ENCODE measurements at regions not wholly inside any gene's neighbourhood (a gene's known extent, or its start where the extent isn't known, plus 50 kb on each side); places are given as distances from the start of the nearest gene placed in this dataset.

DNA sequence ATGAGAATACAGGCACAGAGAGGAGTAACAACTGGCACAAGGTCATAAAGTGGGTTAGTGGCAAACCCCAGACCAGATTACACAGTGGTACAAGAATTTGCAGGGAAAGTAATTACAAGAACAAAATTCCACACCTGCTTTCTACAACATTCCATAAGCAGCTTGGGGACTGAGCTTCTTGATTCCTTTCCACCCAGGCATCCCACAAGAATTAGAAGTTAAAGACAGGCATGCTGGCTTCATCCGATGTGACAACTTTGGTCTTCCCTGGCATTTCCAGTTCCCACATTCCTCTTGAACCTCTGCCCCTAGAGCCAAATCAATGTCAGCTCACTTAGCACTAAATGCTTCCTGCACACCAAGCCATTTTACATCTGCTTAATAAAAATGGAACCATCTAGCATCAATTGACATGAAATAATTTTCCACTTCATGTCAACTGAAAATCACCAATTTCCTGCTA is 435.8 kb upstream of the PAPPA start:
- TF ChIP-seq, protein P1, sequence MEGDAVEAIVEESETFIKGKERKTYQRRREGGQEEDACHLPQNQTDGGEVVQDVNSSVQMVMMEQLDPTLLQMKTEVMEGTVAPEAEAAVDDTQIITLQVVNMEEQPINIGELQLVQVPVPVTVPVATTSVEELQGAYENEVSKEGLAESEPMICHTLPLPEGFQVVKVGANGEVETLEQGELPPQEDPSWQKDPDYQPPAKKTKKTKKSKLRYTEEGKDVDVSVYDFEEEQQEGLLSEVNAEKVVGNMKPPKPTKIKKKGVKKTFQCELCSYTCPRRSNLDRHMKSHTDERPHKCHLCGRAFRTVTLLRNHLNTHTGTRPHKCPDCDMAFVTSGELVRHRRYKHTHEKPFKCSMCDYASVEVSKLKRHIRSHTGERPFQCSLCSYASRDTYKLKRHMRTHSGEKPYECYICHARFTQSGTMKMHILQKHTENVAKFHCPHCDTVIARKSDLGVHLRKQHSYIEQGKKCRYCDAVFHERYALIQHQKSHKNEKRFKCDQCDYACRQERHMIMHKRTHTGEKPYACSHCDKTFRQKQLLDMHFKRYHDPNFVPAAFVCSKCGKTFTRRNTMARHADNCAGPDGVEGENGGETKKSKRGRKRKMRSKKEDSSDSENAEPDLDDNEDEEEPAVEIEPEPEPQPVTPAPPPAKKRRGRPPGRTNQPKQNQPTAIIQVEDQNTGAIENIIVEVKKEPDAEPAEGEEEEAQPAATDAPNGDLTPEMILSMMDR (IDR thresholded peaks at IDR 0.05) = no peak
- no peaks in the 10 kb centered on the region for H3K9me3 ChIP-seq
- H3K27ac ChIP-seq = no peak overlapping the region
- H3K27me3 ChIP-seq (replicated peaks; ENCODE audit: insufficient read depth) = no peaks in the 10 kb centered on the region
- ATAC-seq (ENCODE audit: insufficient number of reproducible peaks, low FRiP score, low read depth) (no peak), DNase-seq (ENCODE audit: low spot score) (no peak)
- no peak overlapping the region for H3K4me3 ChIP-seq
- no peaks in the 10 kb centered on the region for H3K36me3 ChIP-seq
- no peaks in the 10 kb centered on the region for H3K4me1 ChIP-seq (ENCODE audit: control insufficient read depth in 1 of 2, low read depth in 2 of 2)

DNA sequence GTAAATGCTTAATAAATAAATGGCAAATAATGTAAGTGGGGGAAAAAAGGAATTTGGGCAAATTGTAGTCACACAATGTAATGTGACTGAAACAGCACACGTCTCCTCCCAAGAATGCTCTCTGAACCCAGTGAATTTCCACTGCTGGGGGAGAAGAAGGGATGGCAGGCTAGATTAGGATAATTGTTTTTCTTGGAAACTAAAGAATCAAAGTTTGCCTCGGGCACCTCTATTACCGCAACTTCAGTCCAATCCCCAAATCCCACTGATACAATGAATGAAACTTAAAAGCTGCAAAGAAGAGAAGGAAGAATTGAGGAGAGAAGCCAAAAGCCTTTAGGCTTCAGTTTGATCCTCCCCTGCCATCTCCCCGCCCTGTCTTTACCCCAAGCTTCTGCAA is 423.2 kb upstream of the PAPPA start:
- Histone ChIP-seq H3K9me3 (peaks cover 7% of the 10 kb centered on the region), H3K4me3 (no peak overlapping the region), H3K27ac (no peak overlapping the region), H3K27me3 (replicated peaks; ENCODE audit: insufficient read depth) (no peaks in the 10 kb centered on the region), H3K4me1 (ENCODE audit: control insufficient read depth in 1 of 2, low read depth in 2 of 2) (no peaks in the 10 kb centered on the region), H3K36me3 (no peaks in the 10 kb centered on the region)
- ATAC-seq (ENCODE audit: insufficient number of reproducible peaks, low FRiP score, low read depth) (no peak), DNase-seq (ENCODE audit: low spot score) (no peak)
- TF ChIP-seq, protein P1 (IDR thresholded peaks at IDR 0.05) = no peak

DNA sequence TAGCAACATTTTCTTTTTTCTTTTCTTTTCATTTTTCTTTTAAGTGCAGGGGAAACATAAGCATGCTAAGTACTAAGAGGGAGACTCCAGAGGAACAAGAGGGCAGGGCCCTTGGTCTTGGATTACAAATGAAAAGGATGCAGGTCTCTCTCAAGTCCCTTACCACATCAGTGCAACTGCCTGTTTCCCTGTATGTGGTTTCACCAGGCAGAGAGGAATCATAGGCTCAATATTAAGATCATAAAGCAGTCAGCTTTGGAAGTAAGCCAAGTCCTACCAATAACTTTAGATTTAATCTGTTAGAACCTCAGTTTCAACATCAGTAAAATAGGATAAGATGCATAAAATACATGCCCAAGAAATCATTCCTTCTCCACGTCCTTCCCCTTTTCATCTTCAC is 422.7 kb upstream of the PAPPA start:
- Histone ChIP-seq H3K27me3 (replicated peaks; ENCODE audit: insufficient read depth) (no peaks in the 10 kb centered on the region), H3K4me1 (ENCODE audit: control insufficient read depth in 1 of 2, low read depth in 2 of 2) (no peaks in the 10 kb centered on the region), H3K9me3 (peaks cover 7% of the 10 kb centered on the region), H3K36me3 (no peaks in the 10 kb centered on the region), H3K4me3 (no peak overlapping the region), H3K27ac (no peak overlapping the region)
- TF ChIP-seq, protein P1 (IDR thresholded peaks at IDR 0.05) = no peak
- DNase-seq (ENCODE audit: low spot score) = no peak
- no peak for ATAC-seq (ENCODE audit: insufficient number of reproducible peaks, low FRiP score, low read depth)

DNA sequence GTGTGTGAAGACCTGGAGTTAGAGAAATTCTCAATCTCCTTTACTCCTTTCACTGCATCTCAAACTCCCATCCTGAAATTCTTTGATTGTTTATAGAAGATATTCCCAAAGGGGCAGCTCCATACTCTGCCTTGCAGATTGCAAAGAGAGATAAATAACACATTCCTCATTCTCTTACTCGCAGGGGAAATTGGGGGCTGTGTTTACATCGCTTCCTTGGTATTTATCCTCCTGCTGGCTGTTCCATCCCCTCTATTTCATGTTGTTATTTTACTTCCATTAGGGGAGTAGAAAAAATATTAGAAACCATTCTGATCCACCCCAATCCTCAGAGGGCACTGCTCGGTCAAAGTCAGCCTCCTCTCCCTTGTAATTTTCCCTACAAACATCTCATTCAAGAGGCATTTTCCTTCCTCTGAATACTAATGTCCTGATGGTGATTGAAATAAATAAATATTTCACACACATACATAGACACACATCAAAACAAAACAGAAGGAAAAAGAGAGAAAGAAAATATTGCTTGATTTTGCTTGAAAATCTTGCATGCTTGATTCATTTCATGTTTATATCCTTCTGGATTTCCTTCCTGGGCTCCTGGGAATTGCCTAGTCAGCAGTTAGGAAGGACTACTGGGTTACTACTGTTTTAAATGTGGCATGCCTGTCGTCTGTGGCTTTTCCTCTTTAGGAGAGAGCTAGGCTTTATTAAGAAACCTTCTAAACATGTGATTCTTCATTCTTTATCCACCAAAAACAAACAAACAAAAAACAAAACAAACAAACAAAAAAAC is 420.1 kb upstream of the PAPPA start:
- H3K9me3 ChIP-seq = peaks cover 3% of the 10 kb centered on the region
- ATAC-seq (ENCODE audit: insufficient number of reproducible peaks, low FRiP score, low read depth) = no peak
- no peak overlapping the region for H3K4me3 ChIP-seq
- TF ChIP-seq, protein P1 (IDR thresholded peaks at IDR 0.05) = no peak
- no peak overlapping the region for H3K27ac ChIP-seq
- DNase-seq (ENCODE audit: low spot score) = no peak
- no peaks in the 10 kb centered on the region for H3K36me3 ChIP-seq
- no peaks in the 10 kb centered on the region for H3K27me3 ChIP-seq (replicated peaks; ENCODE audit: insufficient read depth)
- no peaks in the 10 kb centered on the region for H3K4me1 ChIP-seq (ENCODE audit: control insufficient read depth in 1 of 2, low read depth in 2 of 2)

DNA sequence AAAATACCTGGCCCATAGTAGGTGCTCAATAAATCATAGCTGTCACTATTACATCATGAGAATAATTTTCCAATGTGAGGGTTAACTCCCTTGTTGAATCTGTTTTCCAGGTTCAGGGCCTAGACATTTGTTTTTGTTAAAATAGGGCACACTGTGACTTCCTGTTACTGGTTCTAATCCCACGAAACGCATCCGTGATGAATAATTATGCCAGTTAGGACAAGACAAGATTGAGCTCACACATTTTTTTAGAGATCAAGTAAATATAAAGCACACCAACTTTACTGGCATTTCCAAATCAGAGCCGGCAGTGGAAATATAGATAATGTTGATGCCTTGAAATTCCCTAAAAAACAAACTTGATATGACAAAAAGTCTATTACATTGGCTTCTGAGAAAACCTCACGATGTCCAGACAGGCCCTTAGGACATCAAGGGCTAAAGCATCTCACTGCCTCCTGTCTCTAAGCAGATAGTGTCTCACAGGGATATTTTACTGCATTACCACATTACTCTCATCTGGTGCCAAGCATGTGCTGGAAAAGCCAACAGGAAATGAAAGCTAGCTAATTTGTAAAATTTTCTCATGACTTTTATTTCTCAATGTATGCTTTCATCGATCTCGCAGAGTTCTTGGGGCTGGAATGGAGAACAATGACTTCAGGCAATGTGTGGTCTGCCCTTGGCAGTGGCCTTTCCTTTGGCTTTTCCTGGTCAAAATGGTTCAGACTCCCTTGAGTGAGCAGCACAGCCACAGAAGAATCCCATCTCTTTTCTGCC is 414.3 kb upstream of the PAPPA start:
- no peak overlapping the region for H3K27ac ChIP-seq
- ATAC-seq (ENCODE audit: insufficient number of reproducible peaks, low FRiP score, low read depth) (no peak), DNase-seq (ENCODE audit: low spot score) (no peak)

More for the DNA sequence above, 414.3 kb upstream of the PAPPA start:
- H3K27me3 ChIP-seq (replicated peaks; ENCODE audit: insufficient read depth) = no peaks in the 10 kb centered on the region
- H3K36me3 ChIP-seq = no peaks in the 10 kb centered on the region
- no peaks in the 10 kb centered on the region for H3K9me3 ChIP-seq
- no peaks in the 10 kb centered on the region for H3K4me1 ChIP-seq (ENCODE audit: control insufficient read depth in 1 of 2, low read depth in 2 of 2)
- H3K4me3 ChIP-seq = no peak overlapping the region
- TF ChIP-seq, protein P1 (IDR thresholded peaks at IDR 0.05) = no peak

Measured in thoracic aorta (tissue), 2 donors.